M059J (cell line): ENCODE measurements at regions not wholly inside any gene's neighbourhood (a gene's known extent, or its start where the extent isn't known, plus 50 kb on each side); places are given as distances from the start of the nearest gene placed in this dataset.

Experiments used
- DNase-seq: peaks from one replicate; pipeline ENCODE4 v3.0.0-alpha.2; 2012; ENCODE audit warnings: low read depth

DNA sequence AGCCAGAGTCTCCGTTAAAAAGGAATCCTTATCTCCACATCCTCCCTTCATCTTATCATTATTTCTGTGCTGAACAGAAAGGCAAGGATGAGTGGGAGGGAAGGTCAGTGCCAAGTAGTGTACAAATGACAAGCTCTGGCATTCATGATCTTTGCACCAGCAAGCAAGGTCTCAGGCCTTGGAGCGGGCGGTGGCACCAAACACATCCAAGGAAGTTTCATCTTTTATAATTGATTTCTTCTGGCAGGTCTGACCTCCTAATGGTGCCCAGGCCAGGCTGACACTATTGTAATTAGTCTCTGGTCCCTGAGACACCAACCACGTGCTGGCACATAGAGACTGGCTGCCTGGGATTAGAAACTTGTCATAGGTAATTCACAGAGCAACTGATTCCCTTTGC is 336.6 kb downstream of the EN1 start:
- DNase-seq: no peak

DNA sequence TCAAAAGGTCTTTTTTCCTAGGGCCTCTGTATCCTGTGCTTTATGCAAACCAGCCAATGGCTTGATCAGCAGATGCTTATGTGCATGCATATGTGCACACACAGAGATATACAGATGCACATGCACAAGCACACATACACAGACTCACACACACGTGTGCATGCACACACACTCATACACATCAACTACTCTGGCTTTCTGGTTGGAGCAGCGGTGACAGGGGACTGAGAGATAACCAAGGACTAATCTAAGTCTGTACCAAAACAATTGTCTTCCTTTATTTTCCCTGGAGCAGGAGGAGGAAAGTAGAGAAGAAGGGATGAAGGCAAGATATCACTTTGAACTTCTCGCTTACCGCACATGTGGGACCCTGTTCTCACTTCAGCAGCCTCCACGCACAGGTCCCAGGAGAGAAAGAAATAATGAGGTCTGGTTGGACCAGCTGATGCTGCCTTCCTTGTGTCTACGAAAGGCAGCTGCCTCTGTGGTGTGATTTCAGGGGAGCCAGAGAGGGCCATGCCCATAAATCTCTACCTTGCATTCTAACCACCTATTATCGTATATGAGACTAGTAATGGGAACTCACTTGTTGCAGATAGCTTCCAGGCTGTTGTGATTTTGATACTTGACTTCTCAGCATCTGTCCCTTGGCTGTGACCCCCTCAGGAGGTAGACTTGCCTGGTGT is 338.0 kb downstream of the EN1 start:
- no peak for DNase-seq

- DNase-seq: no peak
Measured at GRCh38 chr2:118508282-118508681, 339.2 kb downstream of the EN1 start.

DNA sequence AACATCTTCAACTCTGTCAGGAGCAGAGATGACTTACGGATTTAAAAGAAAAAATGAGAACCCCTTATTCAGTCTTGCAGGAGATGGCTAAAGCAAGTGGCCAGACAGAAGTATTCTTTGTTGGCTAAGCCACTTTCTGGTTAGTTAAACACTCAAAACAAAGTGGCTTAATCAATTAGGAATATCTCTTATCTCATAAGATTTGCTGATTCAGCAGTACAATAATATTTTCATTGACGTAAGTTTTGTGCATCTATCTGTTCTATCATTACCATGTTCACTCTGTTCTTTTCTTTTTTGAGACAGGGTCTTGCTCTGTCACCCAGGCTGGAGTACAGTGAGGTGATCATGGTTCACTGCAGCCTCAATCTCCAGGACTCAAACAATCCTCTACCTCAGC is 342.0 kb downstream of the EN1 start:
- no peak for DNase-seq

DNA sequence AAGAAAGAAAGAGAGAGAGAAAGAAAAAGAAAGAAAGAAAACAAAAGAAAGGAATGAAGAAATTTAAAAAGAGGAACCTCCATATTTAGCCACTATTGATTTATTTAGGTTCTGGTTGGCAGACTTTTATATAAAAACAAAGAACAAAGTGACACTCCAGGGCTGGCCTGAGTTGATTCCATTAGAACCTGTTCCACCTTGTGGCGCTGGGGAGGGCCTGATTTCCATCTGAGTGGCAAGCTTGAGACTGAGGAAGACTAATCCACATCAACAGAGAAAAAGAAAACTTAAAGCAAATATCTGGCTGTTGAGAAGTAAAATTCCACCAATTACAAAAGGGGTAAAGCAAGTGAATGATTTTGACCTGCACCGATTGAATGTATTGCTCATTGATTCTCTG is 345.3 kb downstream of the EN1 start:
- no peak for DNase-seq

- no peak for DNase-seq
Measured at GRCh38 chr2:118498943-118499342, 348.5 kb downstream of the EN1 start.

- DNase-seq: no peak
Measured at GRCh38 chr2:118496870-118497611, 350.4 kb downstream of the EN1 start.

DNA sequence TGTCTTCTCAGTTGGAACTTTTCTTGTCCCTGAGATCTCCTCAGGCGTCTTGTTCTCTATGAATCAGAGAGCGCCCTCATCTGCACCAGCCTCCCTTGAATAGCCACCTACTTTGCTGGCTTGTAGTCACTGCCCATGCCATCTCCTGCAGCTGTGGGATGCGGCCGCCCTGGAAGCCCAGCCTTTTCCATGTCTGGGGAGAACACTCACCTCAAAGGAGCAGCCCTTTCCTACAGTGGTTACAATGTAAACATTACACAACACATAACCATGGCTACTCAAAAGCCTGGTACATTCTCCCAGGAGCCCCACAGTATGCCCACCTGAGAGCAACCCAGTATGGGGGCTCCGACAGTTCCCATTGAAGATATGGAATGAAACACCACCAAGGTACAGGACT is 351.0 kb downstream of the EN1 start:
- no peak for DNase-seq

- DNase-seq: no peak
Measured at GRCh38 chr2:118495290-118495689, 352.2 kb downstream of the EN1 start.

DNA sequence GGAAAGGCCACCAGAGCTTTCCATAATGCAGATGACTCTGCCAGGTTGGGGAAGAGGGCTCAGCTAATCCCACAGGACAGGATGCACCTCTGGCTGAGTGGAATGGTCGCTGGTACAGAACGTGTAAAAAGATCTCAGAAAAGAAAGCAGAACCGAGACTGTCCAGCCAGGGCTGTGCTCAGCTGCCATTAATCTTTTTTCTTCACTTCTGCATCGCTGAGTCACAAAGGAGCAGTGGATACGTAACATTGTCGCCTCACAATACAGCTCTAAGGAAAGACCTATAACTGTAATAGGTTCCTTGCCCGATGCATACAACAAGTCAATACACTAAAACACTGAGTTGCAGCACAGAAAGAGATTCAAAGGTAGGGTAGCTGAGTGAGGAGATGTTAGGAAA is 354.2 kb downstream of the EN1 start:
- DNase-seq: no peak

DNA sequence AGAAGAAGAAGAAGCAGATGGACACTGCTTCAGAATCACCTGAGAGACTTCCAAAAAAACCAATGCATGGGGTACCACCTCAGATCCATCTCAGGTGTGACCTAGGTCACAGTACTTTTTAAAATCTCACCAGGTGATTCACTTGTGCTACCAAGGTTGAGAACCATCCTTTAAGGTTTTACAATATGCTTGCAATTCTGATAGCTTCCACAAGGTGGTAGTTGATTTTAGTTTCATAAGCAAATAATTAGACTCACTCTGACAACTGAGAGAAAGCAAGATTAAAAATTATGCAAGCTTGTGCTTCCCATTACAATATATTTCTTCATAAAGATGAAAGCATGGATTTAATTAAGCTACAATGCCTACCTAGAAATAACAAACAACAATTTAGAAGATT is 355.1 kb downstream of the EN1 start:
- DNase-seq: no peak

DNA sequence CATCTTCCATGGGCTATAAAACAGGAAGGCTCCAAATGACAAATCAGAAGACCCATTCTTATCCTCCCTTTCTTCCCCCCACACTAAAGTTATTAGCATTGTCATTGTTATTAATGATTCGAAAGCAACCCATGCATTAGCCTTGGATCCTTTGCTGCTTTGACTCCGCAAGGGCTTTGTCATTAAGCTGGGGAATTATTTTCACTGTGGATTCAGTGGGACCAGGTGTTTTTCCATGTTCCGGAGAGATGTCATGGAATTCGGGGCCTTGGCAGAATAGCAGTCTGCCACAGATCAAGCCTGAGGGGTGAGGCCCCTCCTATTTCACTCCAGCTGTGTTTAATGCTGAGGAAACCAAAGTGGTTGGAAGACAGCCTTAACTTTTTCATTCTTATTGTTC is 357.1 kb downstream of the EN1 start:
- no peak for DNase-seq

DNA sequence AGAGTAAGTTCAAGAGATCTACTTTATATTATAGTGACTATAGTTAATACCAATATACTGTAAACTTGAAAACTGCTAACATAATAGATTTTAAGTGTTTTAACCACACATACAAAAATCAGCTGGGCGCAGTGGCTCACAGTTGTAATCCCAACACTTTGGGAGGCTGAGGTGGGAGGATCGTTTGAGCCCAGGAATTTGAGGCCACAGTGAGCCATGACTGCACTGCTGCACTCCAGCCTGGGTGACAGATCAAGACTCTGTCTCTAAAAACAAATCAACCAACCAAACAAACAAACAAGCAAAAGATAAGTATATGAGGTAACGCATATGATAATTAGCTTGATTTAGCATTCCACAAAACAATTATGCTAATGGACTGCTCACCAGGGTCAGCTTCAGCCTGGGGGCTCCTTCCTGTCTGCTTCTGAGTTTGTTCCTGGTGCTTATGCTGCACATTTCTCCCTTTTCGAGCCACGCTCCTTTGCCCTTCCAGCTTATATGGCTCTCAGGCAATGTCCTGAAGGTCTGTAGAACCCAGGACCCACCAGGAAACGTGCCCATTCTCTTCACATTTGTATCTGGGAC is 357.6 kb downstream of the EN1 start:
- DNase-seq: no peak

GRCh38 chr2:118481299-118481698 is 366.1 kb downstream of the EN1 start:
- DNase-seq: no peak

GRCh38 chr2:118479020-118479419 is 368.4 kb downstream of the EN1 start:
- DNase-seq: no peak

DNA sequence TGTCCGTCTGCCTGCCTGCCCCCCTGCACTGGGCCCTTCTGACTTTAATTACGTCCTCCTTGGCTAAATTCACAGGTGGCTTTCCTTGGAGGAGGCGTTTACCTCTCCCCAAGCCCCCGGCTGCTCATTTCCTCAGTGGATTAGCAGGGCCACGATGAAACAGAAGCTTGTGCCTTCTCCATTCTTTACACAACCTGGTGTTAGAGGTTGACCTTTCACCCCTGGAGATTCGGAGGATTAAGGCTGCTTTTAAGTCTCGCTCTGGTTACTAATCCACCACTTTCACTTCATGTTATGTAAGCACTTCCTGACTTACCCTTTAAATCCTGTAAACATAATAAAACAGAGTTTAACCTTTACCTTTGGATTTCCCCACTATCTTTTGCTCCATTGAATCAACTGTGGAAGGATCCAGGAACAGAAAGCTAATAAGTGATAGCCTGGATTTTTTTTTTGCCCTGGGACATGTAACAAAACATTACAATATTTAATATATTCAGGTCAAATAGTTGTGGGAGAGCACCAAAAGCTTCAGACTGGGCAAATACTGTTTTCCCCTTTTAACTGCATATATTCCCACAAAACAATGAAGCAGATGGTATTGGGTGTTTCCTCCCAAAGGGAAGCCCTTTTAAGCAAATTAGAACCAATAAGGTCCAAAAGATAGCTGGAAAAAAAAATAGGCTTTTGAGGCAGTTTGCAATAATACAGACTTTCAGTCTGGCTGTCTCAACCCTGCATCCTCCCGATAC is 370.2 kb downstream of the EN1 start:
- DNase-seq: no peak

DNA sequence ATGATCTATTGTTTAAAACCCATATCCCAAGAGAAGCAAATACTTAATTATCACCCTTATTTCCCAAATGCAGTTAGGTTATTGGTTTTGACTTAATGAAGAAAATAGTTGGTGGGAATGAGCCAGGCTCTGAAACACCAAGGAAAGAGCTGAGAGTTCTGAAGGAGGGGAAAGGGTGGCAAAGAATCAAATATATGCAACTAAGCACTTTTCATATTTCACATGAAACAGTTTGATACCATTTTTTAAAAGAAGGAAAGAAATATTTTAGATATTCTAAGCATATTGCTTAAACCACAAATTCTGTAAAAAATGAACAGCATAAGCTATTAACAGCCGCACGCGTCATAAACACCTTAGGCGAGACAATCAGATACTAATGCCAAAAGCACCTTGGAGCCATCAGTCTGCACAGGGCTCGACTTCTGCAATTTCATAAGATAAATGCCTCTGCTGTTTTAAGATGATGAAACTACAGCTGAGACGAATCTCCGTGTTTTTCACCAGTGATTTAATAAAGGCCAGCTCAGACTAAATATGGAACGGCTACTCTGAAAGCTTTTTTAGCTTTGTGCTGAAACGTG is 371.7 kb downstream of the EN1 start:
- DNase-seq: no peak

- no peak for DNase-seq
Measured at GRCh38 chr2:118474541-118474920, 372.9 kb downstream of the EN1 start.

DNA sequence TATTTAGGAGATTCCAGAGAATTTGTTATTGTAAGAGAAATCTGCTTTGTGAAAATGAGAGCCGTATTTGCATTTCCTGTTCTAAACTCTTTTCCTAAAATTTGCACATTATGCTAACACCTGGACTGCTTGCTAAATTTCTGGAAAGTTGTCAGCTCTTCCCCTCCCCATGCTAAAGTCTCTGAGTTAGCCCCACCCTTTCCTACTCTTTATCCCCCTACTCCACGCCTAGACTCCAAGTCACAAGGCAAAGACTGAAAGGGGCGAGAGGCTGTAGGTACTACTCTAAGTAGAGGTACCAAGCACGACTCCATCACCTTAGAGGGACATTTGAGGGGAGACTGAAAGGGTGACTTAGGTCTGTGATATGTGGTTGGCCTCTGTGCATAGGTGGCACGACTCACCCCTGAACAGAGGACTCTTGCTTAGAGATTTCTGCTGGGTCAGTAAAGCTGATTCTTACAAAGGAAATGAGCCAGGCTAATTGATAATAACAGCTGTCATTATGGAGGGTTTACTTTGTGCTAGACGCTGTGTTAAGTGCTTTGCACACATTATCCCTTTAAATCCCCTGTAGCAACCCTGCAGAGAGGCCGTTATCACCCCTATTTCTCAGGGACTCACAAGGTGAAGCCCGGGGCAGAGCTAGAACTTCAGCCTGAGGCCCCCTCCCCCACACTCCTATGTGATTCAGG is 373.5 kb downstream of the EN1 start:
- no peak for DNase-seq

DNA sequence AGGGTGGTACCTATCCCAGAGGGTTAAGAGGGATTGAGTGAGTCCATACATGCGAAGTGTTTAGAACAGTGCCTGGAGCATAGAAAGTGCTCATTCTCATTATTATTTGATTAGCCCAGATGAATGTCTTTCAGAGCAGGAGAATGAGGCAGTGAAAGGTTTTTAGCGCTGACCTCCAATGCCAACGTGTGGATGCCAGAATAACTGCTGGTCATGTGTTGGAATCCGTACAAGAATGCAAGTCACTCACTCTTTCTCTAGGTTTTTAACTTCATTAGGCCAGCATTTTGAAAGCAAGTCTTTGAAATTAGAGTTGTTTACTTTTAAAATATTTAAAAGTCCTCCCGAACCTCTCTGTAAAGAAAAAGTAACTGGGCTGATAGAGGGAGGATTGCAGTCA is 374.2 kb downstream of the EN1 start:
- peak; percentile 2 for DNase-seq

- DNase-seq: no peak
Measured at GRCh38 chr2:118470297-118470696, 377.2 kb downstream of the EN1 start.

DNA sequence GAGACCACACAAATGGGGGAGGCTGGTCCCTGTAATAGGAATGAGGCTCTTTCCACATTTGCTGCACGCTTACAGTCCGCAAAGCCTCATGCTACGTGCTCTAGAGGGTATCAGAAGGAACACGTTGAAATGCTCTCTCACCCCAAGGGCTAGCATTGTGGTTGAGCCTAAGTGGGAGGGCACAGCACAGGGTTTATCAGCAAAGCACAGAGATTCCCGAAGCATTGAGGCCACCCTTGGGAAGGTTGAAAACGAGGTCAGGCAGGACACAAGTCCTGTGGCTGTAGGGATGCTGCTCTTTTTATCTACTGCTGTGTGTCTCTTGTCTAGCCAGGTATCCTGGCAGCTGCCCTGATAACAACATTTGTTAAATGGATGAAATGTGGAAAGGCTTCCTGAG is 378.3 kb downstream of the EN1 start:
- no peak for DNase-seq
